HG03175 (cell line): ENCODE measurements at regions not wholly inside any gene's neighbourhood (a gene's known extent, or its start where the extent isn't known, plus 50 kb on each side); places are given as distances from the start of the nearest gene placed in this dataset.

Experiments
- ATAC-seq: cut with Tn5 transposase; IDR thresholded peaks from one replicate; pipeline ENCODE4 v1.9.1; 2021; ENCODE audit warnings: mild to moderate bottlenecking, moderate library complexity; ENCODE audit not compliant: unreplicated experiment

DNA sequence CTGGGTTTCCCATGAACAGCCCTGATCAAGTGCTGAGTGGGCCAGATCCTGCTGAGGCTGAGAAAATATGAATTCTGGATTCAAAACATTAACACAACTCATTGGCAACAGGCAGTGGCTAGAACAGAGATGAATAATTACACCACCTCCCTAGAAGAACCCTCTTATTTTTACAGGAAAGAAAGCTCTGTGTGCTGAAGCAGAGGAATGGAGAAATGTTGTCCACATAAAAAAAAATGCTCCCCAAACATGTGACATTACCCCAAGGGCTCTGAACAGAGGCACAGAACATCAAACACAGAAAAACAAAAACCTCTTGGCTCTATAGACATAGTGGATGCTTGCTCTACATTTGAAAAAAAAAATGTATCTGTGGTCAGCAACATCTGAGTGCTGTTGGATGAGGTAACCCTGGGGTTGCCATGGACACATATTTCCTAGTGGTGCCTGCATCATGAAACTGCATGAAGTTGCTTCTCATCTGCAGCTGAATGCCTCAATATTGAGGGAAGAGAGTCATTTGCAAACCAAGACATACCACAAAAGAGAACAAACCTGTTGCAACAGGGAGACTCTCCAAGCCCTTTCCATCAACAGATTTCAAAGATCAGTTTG lies 98.8 kb downstream of the SNX19 start:
- ATAC-seq: no peak

DNA sequence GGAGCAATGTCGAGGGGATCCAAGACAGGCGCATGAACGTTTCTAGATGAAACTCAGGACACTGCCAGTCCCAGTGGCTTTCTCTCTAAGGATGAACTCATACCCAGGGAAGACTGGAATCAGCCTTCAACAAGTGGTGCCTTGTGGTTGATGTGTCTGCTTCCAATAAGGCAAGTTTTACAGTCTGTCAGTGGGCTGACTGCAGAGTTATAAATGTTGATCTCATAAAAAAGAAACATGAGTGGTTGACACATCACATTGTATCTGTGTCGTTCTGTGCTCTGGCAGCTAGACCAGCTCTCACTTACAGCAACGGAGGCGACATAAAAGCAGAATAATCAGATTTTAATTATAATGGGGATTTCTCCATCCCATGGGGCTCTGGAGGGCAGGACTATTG lies 96.7 kb downstream of the SNX19 start:
- ATAC-seq: no peak
